Liver (tissue), 3 donors: ENCODE measurements at regions not wholly inside any gene's neighbourhood (a gene's known extent, or its start where the extent isn't known, plus 50 kb on each side); places are given as distances from the start of the nearest gene placed in this dataset.

ENCODE experiments used
- ATF3 ChIP-seq: IDR thresholded peaks from 2 replicates; pipeline ENCODE4 v1.6.1; 2016; ENCODE audit warnings: antibody characterized with exemption
- CTCF ChIP-seq: fragments of 150-350 bp; IDR thresholded peaks from 2 replicates; pipeline ENCODE4 v1.5.1; 2017; ENCODE audit warnings: improper control_type of control experiment, low read depth, low read length; ENCODE audit not compliant: missing input control
- EGR1 ChIP-seq, 2 donors: IDR thresholded peaks; 2 replicates each; pipeline ENCODE4 v1.6.1; 2016 to 2018; ENCODE audit warnings: antibody characterized with exemption in 2 of 2, low read depth in 2 of 2
- GABPA ChIP-seq, 2 donors: IDR thresholded peaks in 1 of 2; conservative IDR thresholded peaks in 1 of 2; 2 replicates each; pipeline ENCODE4 v1.6.1; 2016; ENCODE audit warnings: antibody characterized with exemption in 2 of 2, mild to moderate bottlenecking in 1 of 2, moderate library complexity in 1 of 2
- JUND ChIP-seq, 2 donors: IDR thresholded peaks; 2 replicates each; pipeline ENCODE4 v1.6.1; 2016; ENCODE audit warnings: antibody characterized with exemption in 2 of 2
- RAD21 ChIP-seq, 2 donors: IDR thresholded peaks; 2 replicates each; pipeline ENCODE4 v1.6.1; 2016; ENCODE audit warnings: antibody characterized with exemption in 2 of 2, mild to moderate bottlenecking in 2 of 2
- REST ChIP-seq: IDR thresholded peaks from 2 replicates; pipeline ENCODE4 v1.6.1; 2016; ENCODE audit warnings: antibody characterized with exemption, mild to moderate bottlenecking
- RXRA ChIP-seq, 2 donors: IDR thresholded peaks; 2 replicates each; pipeline ENCODE4 v1.6.1; 2017 to 2018; ENCODE audit warnings: antibody characterized with exemption in 2 of 2, mild to moderate bottlenecking in 1 of 2
- SP1 ChIP-seq: IDR thresholded peaks from 2 replicates; pipeline ENCODE4 v1.6.1; 2018; ENCODE audit warnings: antibody characterized with exemption, mild to moderate bottlenecking
- TAF1 ChIP-seq: conservative IDR thresholded peaks from 2 replicates; pipeline ENCODE4 v1.6.1; 2016; ENCODE audit warnings: antibody characterized with exemption, mild to moderate bottlenecking
- YY1 ChIP-seq: IDR thresholded peaks from 2 replicates; pipeline ENCODE4 v1.6.1; 2016; ENCODE audit warnings: antibody characterized with exemption, mild to moderate bottlenecking
- donor health status: healthy.
- donor health status: healthy.

GRCh38 chr4:124151031-124151430 is 561.5 kb downstream of the ANKRD50 start:
- TF ChIP-seq CTCF (no peak), GABPA (IDR thresholded peaks at IDR 0.05 in 1 of 2, conservative IDR thresholded peaks at IDR 0.05 in 1 of 2) (no peak), YY1 (no peak), TAF1 (no peak), RAD21 (IDR thresholded peaks at IDR 0.05) (no peak), SP1 (no peak), ATF3 (no peak), RXRA (IDR thresholded peaks at IDR 0.05) (no peak), JUND (IDR thresholded peaks at IDR 0.05) (no peak), REST (no peak), EGR1 (IDR thresholded peaks at IDR 0.05; ENCODE audit: low read depth in 2 of 2) (no peak)
